ENCODE measurements at regions not wholly inside any gene's neighbourhood (a gene's known extent, or its start where the extent isn't known, plus 50 kb on each side); places are given as distances from the start of the nearest gene placed in this dataset.

- ChIA-PET CTCF (no interaction called here), POLR2A (no interaction called here)
- no peak overlapping the region for H3K4me3 ChIP-seq (ENCODE audit: low read depth, low read length)
- TF ChIP-seq CTCF (IDR thresholded peaks at IDR 0.05; ENCODE audit: insufficient read depth, low read length, missing control alignments): no peak
- no peak for DNase-seq (ENCODE audit: low read depth, low spot score)
Measured at GRCh38 chr10:56085406-56086122, 275.5 kb downstream of the ZWINT start.

GRCh38 chr10:56082169-56082568 lies 278.9 kb downstream of the ZWINT start:
- no peak for TF ChIP-seq CTCF (IDR thresholded peaks at IDR 0.05; ENCODE audit: insufficient read depth, low read length, missing control alignments)
- ChIA-PET CTCF (no interaction called here), POLR2A (no interaction called here)
- no peak for DNase-seq (ENCODE audit: low read depth, low spot score)
- no peak overlapping the region for H3K4me3 ChIP-seq (ENCODE audit: low read depth, low read length)

GRCh38 chr10:56068473-56069263 lies 292.4 kb downstream of the ZWINT start:
- POLR2A ChIA-PET: no interaction called here
- no peak overlapping the region for H3K4me3 ChIP-seq (ENCODE audit: low read depth, low read length)
- DNase-seq (ENCODE audit: low read depth, low spot score): no peak
- no peak for TF ChIP-seq CTCF (IDR thresholded peaks at IDR 0.05; ENCODE audit: insufficient read depth, low read length, missing control alignments)
- CTCF ChIA-PET: no interaction called here

- POLR2A ChIA-PET: no interaction called here
- CTCF ChIA-PET: no interaction called here
- TF ChIP-seq CTCF (IDR thresholded peaks at IDR 0.05; ENCODE audit: insufficient read depth, low read length, missing control alignments): no peak
- H3K4me3 ChIP-seq (ENCODE audit: low read depth, low read length): no peak overlapping the region
- DNase-seq (ENCODE audit: low read depth, low spot score): no peak
Measured at GRCh38 chr10:56068040-56068439, 293.0 kb downstream of the ZWINT start.

- CTCF ChIA-PET: no interaction called here
- no peak overlapping the region for H3K4me3 ChIP-seq (ENCODE audit: low read depth, low read length)
- TF ChIP-seq CTCF (IDR thresholded peaks at IDR 0.05; ENCODE audit: insufficient read depth, low read length, missing control alignments): no peak
- POLR2A ChIA-PET: no interaction called here
- DNase-seq (ENCODE audit: low read depth, low spot score): no peak
Measured at GRCh38 chr10:56063642-56064041, 297.4 kb downstream of the ZWINT start.

- POLR2A ChIA-PET: no interaction called here
- no peak for TF ChIP-seq CTCF (IDR thresholded peaks at IDR 0.05; ENCODE audit: insufficient read depth, low read length, missing control alignments)
Measured at GRCh38 chr10:56057860-56058259, 303.2 kb downstream of the ZWINT start.

More at GRCh38 chr10:56057860-56058259, 303.2 kb downstream of the ZWINT start:
- CTCF ChIA-PET: no interaction called here
- no peak overlapping the region for H3K4me3 ChIP-seq (ENCODE audit: low read depth, low read length)
- no peak for DNase-seq (ENCODE audit: low read depth, low spot score)

Data from AG04449 (cell line).